Activated CD4-positive, alpha-beta T cell treated with anti-CD3 and anti-CD28 coated beads for 4 hours (primary cell): ENCODE measurements at regions not wholly inside any gene's neighbourhood (a gene's known extent, or its start where the extent isn't known, plus 50 kb on each side); places are given as distances from the start of the nearest gene placed in this dataset.

ENCODE experiments used
- DNase-seq, 2 donors: peaks; one replicate each; pipeline ENCODE4 v3.0.0-alpha.2; 2020

GRCh38 chr22:48872271-48873190 is 955.1 kb downstream of the BRD1 start:
- DNase-seq = no peak

DNA sequence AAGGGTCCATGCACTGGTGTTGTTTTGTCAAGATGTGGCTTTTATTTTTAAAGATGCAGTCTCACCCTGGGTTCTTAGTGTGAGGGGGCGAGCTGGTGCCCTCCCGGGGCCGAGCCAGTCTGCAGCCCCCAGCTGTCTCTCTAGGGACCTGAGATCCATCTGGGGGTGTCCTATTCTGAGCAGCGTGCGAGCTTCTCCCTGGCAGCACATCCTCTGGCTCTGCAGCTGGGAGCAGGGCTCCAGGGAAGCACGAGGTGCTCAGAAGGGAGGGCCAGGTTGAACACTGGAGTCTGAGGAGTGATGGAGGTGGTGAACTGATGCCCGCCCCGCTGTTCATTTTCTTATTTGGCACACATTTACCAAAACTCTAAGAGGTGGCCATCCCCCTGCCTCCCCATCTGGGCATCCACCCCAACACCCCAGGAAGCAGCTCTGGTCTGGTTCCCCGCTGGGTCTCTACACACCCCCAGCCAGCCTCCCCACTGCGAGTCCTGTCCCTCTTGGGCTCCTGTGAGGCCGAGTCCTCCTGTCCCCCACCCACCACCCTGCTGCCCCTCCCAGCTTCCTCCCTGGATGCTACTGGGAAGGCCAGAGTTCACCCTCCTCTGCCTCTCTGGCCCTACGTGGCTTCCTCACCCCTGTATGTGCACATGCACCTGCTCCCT is 956.4 kb downstream of the BRD1 start:
- no peak for DNase-seq

GRCh38 chr22:48870436-48870835 is 957.2 kb downstream of the BRD1 start:
- no peak for DNase-seq

- DNase-seq = no peak
These were observed 957.9 kb downstream of the BRD1 start for GRCh38 chr22:48869788-48870187.

- DNase-seq = no peak
These were observed 958.5 kb downstream of the BRD1 start for GRCh38 chr22:48869161-48869560.

DNA sequence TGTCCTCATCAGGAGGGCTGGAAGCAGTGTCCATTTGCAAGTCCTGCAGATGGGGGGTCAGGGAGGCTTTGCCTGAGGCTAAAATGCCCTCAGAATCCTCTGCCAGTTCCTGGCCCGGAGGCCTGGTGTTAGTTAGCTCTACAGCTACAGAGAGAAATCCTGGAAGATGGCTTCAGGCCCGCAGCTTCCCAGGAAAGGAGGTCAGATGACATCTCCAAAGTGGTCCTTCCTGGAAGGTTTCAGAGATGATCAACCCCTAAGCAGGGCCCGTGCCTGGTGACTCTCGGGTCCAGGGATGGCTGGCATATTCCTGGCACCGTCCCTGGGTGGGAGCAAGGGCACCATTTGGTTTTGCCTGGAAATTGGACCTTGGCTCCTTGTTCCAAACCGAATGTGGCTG is 959.1 kb downstream of the BRD1 start:
- DNase-seq = no peak

DNA sequence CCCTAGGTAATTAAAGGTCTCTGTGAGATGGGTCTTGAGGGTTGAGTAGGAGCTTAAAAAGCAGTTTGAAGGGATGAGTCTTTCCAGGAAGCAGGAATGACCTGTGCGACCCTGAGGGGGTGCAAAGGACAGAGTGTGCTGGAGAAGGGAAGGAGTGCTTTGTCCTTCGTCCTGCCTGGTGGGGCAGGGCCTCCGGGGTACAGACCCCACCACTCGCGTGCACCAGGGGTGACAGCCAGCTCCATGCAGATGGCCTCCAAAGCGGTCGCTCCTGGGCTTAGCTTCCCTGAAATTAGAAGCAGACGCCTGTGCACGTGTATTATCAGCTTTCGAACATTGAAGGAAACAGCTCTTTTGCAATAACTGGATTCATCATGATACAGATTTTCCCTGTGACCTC is 959.8 kb downstream of the BRD1 start:
- DNase-seq = no peak

GRCh38 chr22:48866906-48867681 is 960.6 kb downstream of the BRD1 start:
- no peak for DNase-seq

GRCh38 chr22:48864748-48865147 is 962.9 kb downstream of the BRD1 start:
- DNase-seq = no peak

GRCh38 chr22:48863965-48864528 is 963.6 kb downstream of the BRD1 start:
- no peak for DNase-seq

GRCh38 chr22:48860557-48860956 is 967.1 kb downstream of the BRD1 start:
- DNase-seq = no peak

DNA sequence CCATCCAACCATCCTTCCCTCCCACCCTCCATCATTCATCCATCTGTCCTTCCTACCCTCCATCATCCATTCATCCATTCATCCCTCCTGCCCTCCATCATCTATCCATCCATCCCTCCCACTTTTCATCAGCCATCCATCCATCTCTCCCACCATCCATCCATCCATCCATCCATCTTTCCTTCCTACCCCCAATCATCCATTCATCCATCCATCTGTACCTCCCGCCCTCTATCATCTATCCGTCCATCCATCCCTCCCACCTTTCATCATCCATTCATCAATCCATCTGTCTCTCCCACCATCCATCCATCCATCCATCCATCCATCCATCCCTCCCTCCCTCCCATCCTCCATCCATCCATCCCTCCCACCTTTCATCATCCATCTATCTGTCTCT is 968.8 kb downstream of the BRD1 start:
- DNase-seq = no peak

GRCh38 chr22:48858121-48858520 is 969.6 kb downstream of the BRD1 start:
- no peak for DNase-seq

DNA sequence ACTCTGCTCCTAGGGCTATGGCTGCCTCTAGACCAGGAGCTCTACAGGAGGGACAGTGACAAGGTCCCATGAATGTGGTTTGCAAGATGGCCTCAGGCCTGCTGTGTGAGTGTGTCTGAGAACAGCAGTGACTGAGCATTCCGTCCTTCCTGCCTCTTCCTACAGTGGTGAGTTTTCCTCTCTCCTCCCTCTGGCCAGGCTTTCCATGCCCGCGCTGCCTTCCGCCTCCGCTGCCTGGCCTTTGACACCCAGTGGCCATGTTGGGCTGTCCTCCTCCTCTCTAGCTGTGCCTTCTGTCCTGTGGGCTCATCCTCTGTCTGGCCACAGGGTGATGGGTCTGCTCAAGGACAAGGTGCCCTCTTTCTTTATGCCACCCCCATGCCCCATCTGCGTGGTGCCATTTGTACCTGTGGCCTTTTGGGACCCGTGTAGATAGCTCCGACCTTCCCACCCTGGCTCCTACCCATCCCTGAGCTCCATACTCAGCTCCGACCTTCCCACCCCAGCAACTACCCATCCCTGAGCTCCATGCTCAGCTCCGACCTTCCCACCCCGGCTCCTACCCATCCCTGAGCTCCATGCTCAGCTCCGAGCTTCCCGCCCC is 970.4 kb downstream of the BRD1 start:
- DNase-seq = no peak

DNA sequence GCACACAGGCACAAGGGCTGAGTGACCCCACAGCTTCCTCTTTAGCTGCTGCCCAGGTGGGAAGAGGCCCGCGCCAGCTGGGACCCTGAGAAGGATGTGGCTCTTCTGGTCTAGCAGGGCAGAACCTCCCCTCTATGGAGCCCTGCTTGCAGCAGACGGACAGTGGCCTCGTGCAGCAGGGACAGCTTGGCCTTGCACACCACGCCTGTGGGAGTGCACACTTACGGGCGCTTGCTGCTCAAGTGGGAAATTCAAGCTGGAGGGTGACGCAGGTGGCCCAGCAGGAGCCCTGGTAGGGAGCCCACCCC is 971.4 kb downstream of the BRD1 start:
- DNase-seq = no peak

DNA sequence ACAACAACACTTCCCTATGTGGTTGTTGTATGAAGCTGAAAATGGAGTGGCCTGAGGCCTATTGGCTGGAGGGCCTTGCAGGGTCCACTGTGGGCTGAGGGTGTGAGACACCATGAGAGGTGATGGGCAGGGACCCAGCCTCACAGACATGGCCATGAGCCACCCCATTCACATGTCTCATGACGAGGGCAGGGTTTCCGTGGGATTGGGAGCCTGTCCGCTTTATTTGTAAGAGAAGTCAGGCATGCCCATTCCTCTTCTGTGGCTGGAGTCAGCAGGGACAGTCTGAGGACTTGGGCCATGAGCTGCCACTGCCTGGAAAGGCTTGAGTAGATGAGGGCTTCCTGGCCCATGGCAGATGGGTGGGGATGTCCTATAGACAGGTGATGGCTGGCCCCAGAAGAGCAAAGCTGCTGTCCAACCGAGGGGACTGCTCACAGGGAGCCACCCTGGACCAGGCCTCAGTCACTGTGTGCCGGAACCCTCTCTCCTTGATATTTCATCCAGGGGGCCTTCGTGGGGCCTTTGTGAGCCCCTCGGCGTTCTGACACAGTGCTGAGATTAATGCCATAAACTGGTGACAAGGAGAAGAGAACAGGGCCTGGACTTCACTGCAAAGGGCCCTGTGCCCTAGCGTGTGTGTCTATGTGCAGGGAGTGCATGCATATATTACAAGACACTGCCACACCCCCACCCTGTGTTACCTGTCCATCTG is 971.9 kb downstream of the BRD1 start:
- no peak for DNase-seq

DNA sequence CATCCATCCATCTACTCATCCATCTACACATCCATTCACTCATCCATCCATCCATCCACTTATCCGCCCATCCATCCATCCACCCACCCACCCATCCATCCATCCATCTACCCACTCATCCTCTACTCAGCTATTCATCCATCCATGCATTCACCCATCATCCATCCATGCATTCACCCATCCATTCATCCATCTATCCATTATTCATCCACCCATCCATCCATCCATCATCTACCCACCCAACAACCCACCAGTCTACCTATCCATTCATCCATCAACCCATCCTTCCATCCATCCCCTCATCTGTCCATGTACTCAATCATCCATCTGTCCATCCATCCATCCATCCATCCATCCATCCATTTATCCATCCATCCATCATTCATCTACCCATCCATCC is 972.7 kb downstream of the BRD1 start:
- no peak for DNase-seq

DNA sequence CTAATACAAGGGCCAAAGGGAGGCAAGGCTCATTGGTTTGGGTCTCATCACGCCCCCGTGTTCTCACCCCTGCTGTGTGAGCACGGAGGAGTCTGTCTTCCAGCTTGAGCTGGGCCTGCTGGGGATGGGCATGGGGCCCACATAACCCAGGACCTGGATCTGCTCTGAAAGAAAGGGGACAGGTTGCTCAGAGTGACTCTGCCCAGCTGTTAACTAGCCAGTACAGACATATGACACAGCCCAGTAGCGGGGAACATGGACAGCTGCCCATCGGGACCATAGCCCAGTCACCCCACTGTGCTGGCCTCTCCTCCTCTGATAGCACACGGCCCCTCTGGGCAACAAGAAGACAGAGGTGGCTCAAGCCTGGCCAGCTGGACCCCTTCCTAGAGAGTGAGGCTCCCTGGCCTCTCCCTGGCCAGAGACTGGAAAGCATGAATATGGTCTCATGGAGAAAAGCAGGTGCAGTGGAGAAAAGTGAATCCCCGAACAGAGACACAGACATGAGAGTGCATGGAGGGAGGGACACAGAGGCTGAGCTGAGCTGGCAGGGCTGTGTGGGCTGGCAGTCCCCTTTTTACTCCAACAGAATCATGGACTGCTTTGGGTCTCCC is 973.9 kb downstream of the BRD1 start:
- DNase-seq = no peak

DNA sequence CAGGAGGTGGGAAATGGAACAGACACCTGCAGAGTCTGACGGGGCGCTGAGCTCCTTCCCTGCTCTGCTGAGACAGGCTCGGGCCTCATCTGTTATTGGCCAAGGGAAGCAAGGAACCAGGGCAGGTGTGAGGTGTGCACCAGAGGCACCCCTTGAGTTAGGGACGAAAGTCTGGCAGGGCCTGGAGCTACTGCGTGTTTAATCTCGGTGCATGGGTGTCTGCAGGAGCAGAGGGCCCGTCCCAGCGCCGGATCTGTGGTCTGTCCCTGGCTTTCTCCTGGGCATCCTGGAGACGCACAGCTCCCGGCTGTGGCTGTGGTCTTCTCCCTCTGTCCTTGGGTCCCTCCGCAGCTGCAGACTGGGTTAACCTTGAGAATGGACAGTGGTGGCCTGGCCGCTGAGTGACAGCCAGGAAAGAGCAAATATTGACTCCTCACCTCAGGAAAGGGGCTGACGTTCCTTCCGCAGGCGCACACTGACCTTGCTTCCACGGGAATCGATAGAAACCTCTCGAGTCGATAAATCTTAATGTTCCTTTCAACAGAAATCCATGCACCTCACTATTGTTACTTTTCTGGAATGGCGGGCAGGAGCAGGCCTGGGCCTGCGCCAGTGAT is 975.6 kb downstream of the BRD1 start:
- no peak for DNase-seq

GRCh38 chr22:48850658-48851287 is 976.9 kb downstream of the BRD1 start:
- DNase-seq = no peak
